ENCODE measurements at regions not wholly inside any gene's neighbourhood (a gene's known extent, or its start where the extent isn't known, plus 50 kb on each side); places are given as distances from the start of the nearest gene placed in this dataset.

DNA sequence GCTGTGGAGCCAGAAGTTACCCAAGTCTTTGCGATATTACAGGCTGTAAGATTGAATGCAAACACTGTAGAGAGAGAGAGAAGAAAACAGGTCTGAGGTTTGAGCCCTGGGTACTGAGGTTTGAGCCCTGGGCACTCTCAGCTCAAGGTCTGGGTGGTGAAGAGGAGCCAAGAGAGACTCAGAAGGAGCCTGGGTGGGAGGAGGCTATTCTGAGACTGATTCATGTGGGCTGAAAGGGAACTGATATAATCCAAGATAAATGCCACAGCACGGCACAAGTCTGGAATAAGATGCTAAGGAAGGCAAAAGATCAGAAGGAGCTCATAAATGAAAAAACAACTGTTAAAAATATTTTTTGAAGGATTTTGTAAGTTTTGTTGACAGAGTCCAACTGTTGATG is 407.6 kb upstream of the HS6ST1 start:
- Histone ChIP-seq H4K20me1 (ENCODE audit: control insufficient read depth, insufficient read depth, low read depth, low read length) (no peaks in the 10 kb centered on the region), H3K9me3 (ENCODE audit: control insufficient read depth, insufficient read depth, low read length) (0 out of 2 replicates have a peak, but pooled peaks cover 2% of the 10 kb centered on the region), H3F3A (ENCODE audit: control insufficient read depth, insufficient read depth) (no peaks in the 10 kb centered on the region), H3K4me1 (ENCODE audit: control insufficient read depth, low read length) (no peaks in the 10 kb centered on the region), H3K27me3 (ENCODE audit: control insufficient read depth, low read length) (no peaks in the 10 kb centered on the region), H3K27ac (ENCODE audit: low read depth, low read length) (no peak overlapping the region), H3K36me3 (ENCODE audit: control insufficient read depth, low read length) (no peaks in the 10 kb centered on the region), H3K4me2 (ENCODE audit: low read length) (no peak overlapping the region), H3K79me2 (ENCODE audit: control insufficient read depth, low read length) (no peaks in the 10 kb centered on the region), H3K4me3 (ENCODE audit: low read length) (no peak overlapping the region), H3K9me2 (replicated peaks; ENCODE audit: control insufficient read depth, low read length) (no peaks in the 10 kb centered on the region)
- no peak for TF ChIP-seq EZH2phosphoT487 (IDR thresholded peaks at IDR 0.05; ENCODE audit: borderline replicate concordance, low read length)
- TF ChIP-seq, protein P1, sequence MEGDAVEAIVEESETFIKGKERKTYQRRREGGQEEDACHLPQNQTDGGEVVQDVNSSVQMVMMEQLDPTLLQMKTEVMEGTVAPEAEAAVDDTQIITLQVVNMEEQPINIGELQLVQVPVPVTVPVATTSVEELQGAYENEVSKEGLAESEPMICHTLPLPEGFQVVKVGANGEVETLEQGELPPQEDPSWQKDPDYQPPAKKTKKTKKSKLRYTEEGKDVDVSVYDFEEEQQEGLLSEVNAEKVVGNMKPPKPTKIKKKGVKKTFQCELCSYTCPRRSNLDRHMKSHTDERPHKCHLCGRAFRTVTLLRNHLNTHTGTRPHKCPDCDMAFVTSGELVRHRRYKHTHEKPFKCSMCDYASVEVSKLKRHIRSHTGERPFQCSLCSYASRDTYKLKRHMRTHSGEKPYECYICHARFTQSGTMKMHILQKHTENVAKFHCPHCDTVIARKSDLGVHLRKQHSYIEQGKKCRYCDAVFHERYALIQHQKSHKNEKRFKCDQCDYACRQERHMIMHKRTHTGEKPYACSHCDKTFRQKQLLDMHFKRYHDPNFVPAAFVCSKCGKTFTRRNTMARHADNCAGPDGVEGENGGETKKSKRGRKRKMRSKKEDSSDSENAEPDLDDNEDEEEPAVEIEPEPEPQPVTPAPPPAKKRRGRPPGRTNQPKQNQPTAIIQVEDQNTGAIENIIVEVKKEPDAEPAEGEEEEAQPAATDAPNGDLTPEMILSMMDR (IDR thresholded peaks at IDR 0.05; ENCODE audit: low read depth, low read length, poor library complexity, severe bottlenecking) = no peak

DNA sequence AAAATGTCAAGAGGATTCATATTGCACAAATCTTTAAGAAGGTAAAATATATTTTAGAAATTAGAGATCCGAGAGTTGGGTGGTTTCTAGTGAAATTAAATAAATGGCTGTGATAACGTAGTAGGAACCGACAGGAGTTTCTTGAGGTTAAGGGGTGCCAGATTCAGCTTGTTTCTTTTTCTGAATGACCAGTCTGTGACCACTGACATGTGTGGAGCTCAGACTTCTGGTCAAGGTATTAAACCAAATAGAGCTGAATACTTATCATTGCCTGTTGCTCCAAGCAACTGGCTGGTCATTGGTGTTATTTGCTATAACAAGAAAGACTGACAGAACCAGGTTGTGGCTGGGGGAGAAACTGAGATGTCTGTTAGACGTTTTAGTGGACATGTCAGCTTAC is 408.2 kb upstream of the HS6ST1 start:
- Histone ChIP-seq H3K4me1 (ENCODE audit: control insufficient read depth, low read length) (no peaks in the 10 kb centered on the region), H3K27me3 (ENCODE audit: control insufficient read depth, low read length) (no peaks in the 10 kb centered on the region), H3F3A (ENCODE audit: control insufficient read depth, insufficient read depth) (no peaks in the 10 kb centered on the region), H3K9me2 (replicated peaks; ENCODE audit: control insufficient read depth, low read length) (no peaks in the 10 kb centered on the region), H3K4me2 (ENCODE audit: low read length) (no peak overlapping the region), H3K27ac (ENCODE audit: low read depth, low read length) (no peak overlapping the region), H4K20me1 (ENCODE audit: control insufficient read depth, insufficient read depth, low read depth, low read length) (no peaks in the 10 kb centered on the region), H3K4me3 (ENCODE audit: low read length) (no peak overlapping the region), H3K36me3 (ENCODE audit: control insufficient read depth, low read length) (no peaks in the 10 kb centered on the region), H3K79me2 (ENCODE audit: control insufficient read depth, low read length) (no peaks in the 10 kb centered on the region), H3K9me3 (ENCODE audit: control insufficient read depth, insufficient read depth, low read length) (0 out of 2 replicates have a peak, but pooled peaks cover 2% of the 10 kb centered on the region)
- TF ChIP-seq EZH2phosphoT487 (IDR thresholded peaks at IDR 0.05; ENCODE audit: borderline replicate concordance, low read length) = no peak
- TF ChIP-seq, protein P1 (IDR thresholded peaks at IDR 0.05; ENCODE audit: low read depth, low read length, poor library complexity, severe bottlenecking) = no peak

DNA sequence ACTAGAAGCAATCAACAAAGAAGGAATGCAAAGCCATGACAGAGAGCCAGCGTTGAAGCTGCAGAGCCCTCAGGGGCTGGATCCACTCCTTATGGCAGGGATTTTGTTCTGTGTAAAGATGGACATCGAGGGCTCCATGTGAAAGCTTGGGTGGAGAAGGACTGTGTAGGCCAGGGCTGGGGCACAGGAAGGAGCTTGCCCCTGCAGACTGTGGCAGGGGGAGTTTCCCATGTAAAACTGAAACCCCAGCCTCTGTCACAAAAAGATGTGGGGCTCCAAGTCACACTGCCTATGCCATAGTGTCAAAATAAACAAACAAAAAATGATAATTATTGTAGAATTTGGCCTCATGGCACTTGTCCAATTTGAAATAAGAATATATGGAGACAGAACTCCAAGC is 408.7 kb upstream of the HS6ST1 start:
- Histone ChIP-seq H3K36me3 (ENCODE audit: control insufficient read depth, low read length) (no peaks in the 10 kb centered on the region), H3K79me2 (ENCODE audit: control insufficient read depth, low read length) (no peaks in the 10 kb centered on the region), H3K4me2 (ENCODE audit: low read length) (no peak overlapping the region), H3K9me2 (replicated peaks; ENCODE audit: control insufficient read depth, low read length) (no peaks in the 10 kb centered on the region), H3F3A (ENCODE audit: control insufficient read depth, insufficient read depth) (no peaks in the 10 kb centered on the region), H3K4me3 (ENCODE audit: low read length) (no peak overlapping the region), H4K20me1 (ENCODE audit: control insufficient read depth, insufficient read depth, low read depth, low read length) (no peaks in the 10 kb centered on the region), H3K27ac (ENCODE audit: low read depth, low read length) (no peak overlapping the region), H3K27me3 (ENCODE audit: control insufficient read depth, low read length) (no peaks in the 10 kb centered on the region), H3K9me3 (ENCODE audit: control insufficient read depth, insufficient read depth, low read length) (0 out of 2 replicates have a peak, but pooled peaks cover 2% of the 10 kb centered on the region), H3K4me1 (ENCODE audit: control insufficient read depth, low read length) (no peaks in the 10 kb centered on the region)
- TF ChIP-seq, protein P1 (IDR thresholded peaks at IDR 0.05; ENCODE audit: low read depth, low read length, poor library complexity, severe bottlenecking) = no peak
- no peak for TF ChIP-seq EZH2phosphoT487 (IDR thresholded peaks at IDR 0.05; ENCODE audit: borderline replicate concordance, low read length)

Data from DOHH2 (cell line).